ENCODE measurements at regions not wholly inside any gene's neighbourhood (a gene's known extent, or its start where the extent isn't known, plus 50 kb on each side); places are given as distances from the start of the nearest gene placed in this dataset.

GRCh38 chr14:98489115-98489514 is 782.9 kb downstream of the BCL11B start:
- TF ChIP-seq CTCF (IDR thresholded peaks at IDR 0.05) (no peak), POLR2A (IDR thresholded peaks at IDR 0.05) (no peak)
